Endothelial cell of umbilical vein (primary cell): ENCODE measurements at regions not wholly inside any gene's neighbourhood (a gene's known extent, or its start where the extent isn't known, plus 50 kb on each side); places are given as distances from the start of the nearest gene placed in this dataset.
"Not testable (repeated sequence)": the region's sequence is repeated elsewhere in the genome, so short reads cannot be mapped to it uniquely, and the experiment has no call there.

Source experiments
- CTCF ChIP-seq, 2 donors: IDR thresholded peaks; 1 replicate in 1 of 2; 2 replicates in 1 of 2; pipeline ENCODE4 v1.5.1; 2011; ENCODE audit warnings: low read length in 2 of 2, mild to moderate bottlenecking in 2 of 2, moderate library complexity in 2 of 2, control low read depth in 1 of 2, inconsistent platforms in 1 of 2, low read depth in 1 of 2; ENCODE audit not compliant: insufficient read depth in 1 of 2; ENCODE audit errors: extremely low read depth in 1 of 2
- EZH2 ChIP-seq: IDR thresholded peaks from 2 replicates; pipeline ENCODE4 v1.6.1; 2012; ENCODE audit warnings: borderline replicate concordance, low read depth, mild to moderate bottlenecking, moderate library complexity, low read length, inconsistent platforms; ENCODE audit not compliant: severe bottlenecking
- FOS ChIP-seq: IDR thresholded peaks from 2 replicates; pipeline ENCODE4 v1.6.1; 2011; ENCODE audit warnings: mild to moderate bottlenecking, low read length, moderate library complexity, borderline replicate concordance; ENCODE audit not compliant: insufficient read depth
- GATA2 ChIP-seq: IDR thresholded peaks from 2 replicates; pipeline ENCODE4 v1.7.0; 2011; ENCODE audit warnings: low read depth, mild to moderate bottlenecking, moderate library complexity, mixed read lengths, low read length; ENCODE audit not compliant: insufficient read length, insufficient read depth
- JUN ChIP-seq: IDR thresholded peaks from 2 replicates; pipeline ENCODE4 v1.6.1; 2011; ENCODE audit warnings: borderline replicate concordance, low read depth; ENCODE audit not compliant: insufficient read length, insufficient read depth
- MAX ChIP-seq: IDR thresholded peaks from 2 replicates; pipeline ENCODE4 v1.6.1; 2011; ENCODE audit not compliant: insufficient read depth, insufficient read length
- MYC ChIP-seq: IDR thresholded peaks from one replicate; pipeline ENCODE4 v1.6.1; 2011; ENCODE audit warnings: mild to moderate bottlenecking, low read depth, low read length
- POLR2A ChIP-seq: IDR thresholded peaks from 2 replicates; pipeline ENCODE4 v1.6.1; 2012; ENCODE audit warnings: low read depth, mild to moderate bottlenecking, control low read depth, low read length
- POLR2AphosphoS5 ChIP-seq: IDR thresholded peaks from 2 replicates; pipeline ENCODE4 v1.6.1; 2012; ENCODE audit warnings: low read depth, mild to moderate bottlenecking, control low read depth, low read length, moderate library complexity; ENCODE audit not compliant: insufficient read depth

GRCh38 chr9:61085392-61085791 is 104.4 kb upstream of the SPATA31A7 start:
- TF ChIP-seq POLR2A; CTCF (IDR thresholded peaks at IDR 0.05; ENCODE audit: extremely low read depth in 1 of 2, insufficient read depth in 1 of 2, low read depth in 1 of 2, low read length in 2 of 2); EZH2; POLR2AphosphoS5; MAX; JUN; MYC; GATA2; FOS: not testable (repeated sequence)
